Hepatocyte (in vitro differentiated cells): ENCODE measurements at regions not wholly inside any gene's neighbourhood (a gene's known extent, or its start where the extent isn't known, plus 50 kb on each side); places are given as distances from the start of the nearest gene placed in this dataset.

Experiments
- EZH2 ChIP-seq: fragments of 200-600 bp; sonication (generic); IDR thresholded peaks from 2 replicates; pipeline ENCODE4 v1.6.1; 2016; ENCODE audit warnings: antibody characterized with exemption, mild to moderate bottlenecking, borderline replicate concordance
- EZH2phosphoT487 ChIP-seq: fragments of 200-600 bp; sonication (generic); IDR thresholded peaks from one replicate; pipeline ENCODE4 v1.6.1; 2018; ENCODE audit warnings: antibody characterized with exemption, mild to moderate bottlenecking, low read depth, moderate library complexity; ENCODE audit not compliant: unreplicated experiment, severe bottlenecking
- TF ChIP-seq, protein P1 (sequence below): fragments of 200-600 bp; sonication (generic); IDR thresholded peaks from 2 replicates; pipeline ENCODE4 v1.5.1; 2016; ENCODE audit warnings: antibody characterized with exemption, mild to moderate bottlenecking; ENCODE audit not compliant: poor library complexity

DNA sequence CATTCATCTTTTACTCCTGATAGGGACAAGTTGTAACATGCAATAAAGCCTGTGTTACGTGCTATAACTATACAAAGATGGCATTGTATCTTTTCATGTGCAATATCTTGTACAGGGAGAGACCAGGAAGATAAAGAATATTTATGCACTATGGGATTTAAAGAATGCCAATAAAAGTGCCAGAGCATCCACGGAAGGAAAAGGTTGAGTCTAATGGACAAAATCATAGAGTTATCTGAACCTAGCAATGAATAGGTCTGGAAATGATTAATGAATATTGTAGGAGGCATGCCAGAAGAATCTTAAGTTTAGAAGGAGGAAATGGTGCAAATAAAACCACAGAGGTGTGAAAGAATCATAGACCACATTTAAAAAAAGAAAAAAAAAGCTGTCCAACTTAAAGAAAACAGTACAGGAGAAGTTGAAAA lies 263.9 kb downstream of the KCNC2 start:
- TF ChIP-seq, protein P1, sequence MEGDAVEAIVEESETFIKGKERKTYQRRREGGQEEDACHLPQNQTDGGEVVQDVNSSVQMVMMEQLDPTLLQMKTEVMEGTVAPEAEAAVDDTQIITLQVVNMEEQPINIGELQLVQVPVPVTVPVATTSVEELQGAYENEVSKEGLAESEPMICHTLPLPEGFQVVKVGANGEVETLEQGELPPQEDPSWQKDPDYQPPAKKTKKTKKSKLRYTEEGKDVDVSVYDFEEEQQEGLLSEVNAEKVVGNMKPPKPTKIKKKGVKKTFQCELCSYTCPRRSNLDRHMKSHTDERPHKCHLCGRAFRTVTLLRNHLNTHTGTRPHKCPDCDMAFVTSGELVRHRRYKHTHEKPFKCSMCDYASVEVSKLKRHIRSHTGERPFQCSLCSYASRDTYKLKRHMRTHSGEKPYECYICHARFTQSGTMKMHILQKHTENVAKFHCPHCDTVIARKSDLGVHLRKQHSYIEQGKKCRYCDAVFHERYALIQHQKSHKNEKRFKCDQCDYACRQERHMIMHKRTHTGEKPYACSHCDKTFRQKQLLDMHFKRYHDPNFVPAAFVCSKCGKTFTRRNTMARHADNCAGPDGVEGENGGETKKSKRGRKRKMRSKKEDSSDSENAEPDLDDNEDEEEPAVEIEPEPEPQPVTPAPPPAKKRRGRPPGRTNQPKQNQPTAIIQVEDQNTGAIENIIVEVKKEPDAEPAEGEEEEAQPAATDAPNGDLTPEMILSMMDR: no peak
- TF ChIP-seq EZH2 (no peak), EZH2phosphoT487 (no peak)
